ENCODE measurements at regions not wholly inside any gene's neighbourhood (a gene's known extent, or its start where the extent isn't known, plus 50 kb on each side); places are given as distances from the start of the nearest gene placed in this dataset.

GRCh38 chrX:37076983-37077382, 68.8 kb downstream of the FAM47C start:
- no peaks in the 10 kb centered on the region for H4K20me1 ChIP-seq (ENCODE audit: insufficient read depth, low read length)
- no peak for ATAC-seq
- H2AFZ ChIP-seq (ENCODE audit: low read length) = no peak overlapping the region
- H3K4me3 ChIP-seq (replicated peaks in 1 of 3; ENCODE audit: insufficient read depth in 1 of 3, low read depth in 2 of 3, low read length in 3 of 3) = no peak overlapping the region
- intact Hi-C loops (cut with micrococcal nuclease; ENCODE audit: unreplicated experiment) (no loop called here), in situ Hi-C loops (cut with HindIII; ENCODE audit: extremely low pct_ligation_motif_present, low pct_unique_long_range_greater_than_20kb) (no loop called here)
- no peak for TF ChIP-seq MAX (IDR thresholded peaks at IDR 0.05)
- TF ChIP-seq HOXA9 (CRISPR knock-in tag; IDR thresholded peaks at IDR 0.05; ENCODE audit: borderline replicate concordance) = no peak
- TF ChIP-seq ZNF713 (CRISPR knock-in tag; IDR thresholded peaks at IDR 0.05) = no peak
- TF ChIP-seq GLMP (CRISPR knock-in tag; IDR thresholded peaks at IDR 0.05; ENCODE audit: borderline replicate concordance) = no peak
- no peak for TF ChIP-seq RXRB (CRISPR knock-in tag; IDR thresholded peaks at IDR 0.05; ENCODE audit: borderline replicate concordance)
- no peak for TF ChIP-seq POLR2AphosphoS2 (IDR thresholded peaks at IDR 0.05; ENCODE audit: low read depth, low read length)
- no peak for TF ChIP-seq ATM (IDR thresholded peaks at IDR 0.05; ENCODE audit: borderline replicate concordance)
- TF ChIP-seq KDM4B (CRISPR knock-in tag; IDR thresholded peaks at IDR 0.05) = no peak
- no peak for TF ChIP-seq HIC2 (CRISPR knock-in tag; IDR thresholded peaks at IDR 0.05; ENCODE audit: low read depth)
- no peak for TF ChIP-seq ESRRA (CRISPR knock-in tag; IDR thresholded peaks at IDR 0.05; ENCODE audit: low read depth)
- CTCF ChIA-PET (ENCODE audit: low intra/inter-chr PET ratio, low total read pairs) = no interaction called here
- POLR2A ChIA-PET = no interaction called here
- no peaks in the 10 kb centered on the region for H3K36me3 ChIP-seq (replicated peaks in 1 of 2; ENCODE audit: control insufficient read depth in 1 of 2, insufficient read depth in 2 of 2, low read length in 2 of 2)
- no peak for FAIRE-seq
- H3K4me2 ChIP-seq (ENCODE audit: low read depth, low read length) = no peak overlapping the region
- WGBS (ENCODE audit: low lambda C conversion rate) = 0% methylated on average over 4 of the region's 4 CpGs
- no peaks in the 10 kb centered on the region for H3K9me3 ChIP-seq (ENCODE audit: low read length)
- H3K4me1 ChIP-seq (ENCODE audit: insufficient read depth, low read length) = no peaks in the 10 kb centered on the region
- DNase-seq (ENCODE audit: low spot score) = no peak
- no peaks in the 10 kb centered on the region for H3K27me3 ChIP-seq (ENCODE audit: control insufficient read depth in 1 of 2, insufficient read depth in 2 of 2, low read length in 2 of 2)
- no peaks in the 10 kb centered on the region for H3K79me2 ChIP-seq (ENCODE audit: insufficient read depth, low read length)
- H3K9ac ChIP-seq (ENCODE audit: insufficient read depth, low read depth, low read length) = no peak overlapping the region
- H3K27ac ChIP-seq (ENCODE audit: extremely low read length, insufficient read depth, low read length) = no peak overlapping the region
- BruUV-seq (replicated peaks) = no TSS peak

Data from HepG2 (cell line).